ENCODE measurements at regions not wholly inside any gene's neighbourhood (a gene's known extent, or its start where the extent isn't known, plus 50 kb on each side); places are given as distances from the start of the nearest gene placed in this dataset.

GRCh38 chr3:144586382-144586781, 614.8 kb downstream of the DIPK2A start:
- H2AFZ ChIP-seq (ENCODE audit: control insufficient read depth, low read length), result no peak overlapping the region
- dilution Hi-C loops (cut with MboI; ENCODE audit: extremely low pct_ligation_motif_present, low sequenced_read_pairs), result no loop called here
- FAIRE-seq, result no peak

GRCh38 chr3:144590854-144591253, 619.2 kb downstream of the DIPK2A start:
- no peaks in the 10 kb centered on the region for H3K9me3 ChIP-seq (ENCODE audit: control insufficient read depth, low read depth, low read length)
- H4K20me1 ChIP-seq (ENCODE audit: control insufficient read depth, extremely low read depth, insufficient read depth, low read length), result no peaks in the 10 kb centered on the region
- dilution Hi-C loops (cut with MboI; ENCODE audit: extremely low pct_ligation_motif_present, low sequenced_read_pairs), result no loop called here
- no peaks in the 10 kb centered on the region for H3K4me1 ChIP-seq (ENCODE audit: control insufficient read depth, extremely low read depth, insufficient read depth, low read length)
- no peak overlapping the region for H3K9ac ChIP-seq (ENCODE audit: control insufficient read depth, extremely low read depth, insufficient read depth, low read length)
- H3K79me2 ChIP-seq (ENCODE audit: control insufficient read depth, insufficient read depth, low read length), result no peaks in the 10 kb centered on the region
- DNase-seq (ENCODE audit: low read depth, low spot score), result no peak
- no peak for TF ChIP-seq CTCF (optimal IDR thresholded peaks at IDR 0.05 in 1 of 3, IDR thresholded peaks at IDR 0.05 in 1 of 3, conservative IDR thresholded peaks at IDR 0.05 in 1 of 3; ENCODE audit: extremely low read depth in 1 of 3, insufficient read depth in 2 of 3, low read length in 3 of 3)
- no peak for TF ChIP-seq EZH2 (IDR thresholded peaks at IDR 0.05; ENCODE audit: low read length)
- no peaks in the 10 kb centered on the region for H3K9me1 ChIP-seq (ENCODE audit: control insufficient read depth, extremely low read depth, insufficient read depth, low read length)
- H3K4me3 ChIP-seq (ENCODE audit: control insufficient read depth in 2 of 3, extremely low read depth in 1 of 3, insufficient read depth in 2 of 3, low read depth in 1 of 3, low read length in 3 of 3), result no peak overlapping the region
- no peak overlapping the region for H2AFZ ChIP-seq (ENCODE audit: control insufficient read depth, low read length)
- no peaks in the 10 kb centered on the region for H3K36me3 ChIP-seq (ENCODE audit: control insufficient read depth in 2 of 2, extremely low read depth in 1 of 2, insufficient read depth in 2 of 2, low read length in 2 of 2)
- H3K27me3 ChIP-seq (ENCODE audit: control insufficient read depth, extremely low read depth, insufficient read depth, low read length), result no peaks in the 10 kb centered on the region
- no peak overlapping the region for H3K27ac ChIP-seq (ENCODE audit: control insufficient read depth, insufficient read depth, low read length)
- FAIRE-seq, result no peak
- no peak overlapping the region for H3K4me2 ChIP-seq (ENCODE audit: control insufficient read depth, extremely low read depth, insufficient read depth, low read depth, low read length)

More at GRCh38 chr3:144586382-144586781, 614.8 kb downstream of the DIPK2A start:
- H3K36me3 ChIP-seq (ENCODE audit: control insufficient read depth in 2 of 2, extremely low read depth in 1 of 2, insufficient read depth in 2 of 2, low read length in 2 of 2), result no peaks in the 10 kb centered on the region
- no peaks in the 10 kb centered on the region for H4K20me1 ChIP-seq (ENCODE audit: control insufficient read depth, extremely low read depth, insufficient read depth, low read length)
- no peaks in the 10 kb centered on the region for H3K9me3 ChIP-seq (ENCODE audit: control insufficient read depth, low read depth, low read length)
- H3K4me1 ChIP-seq (ENCODE audit: control insufficient read depth, extremely low read depth, insufficient read depth, low read length), result no peaks in the 10 kb centered on the region
- no peak overlapping the region for H3K4me3 ChIP-seq (ENCODE audit: control insufficient read depth in 2 of 3, extremely low read depth in 1 of 3, insufficient read depth in 2 of 3, low read depth in 1 of 3, low read length in 3 of 3)
- H3K27me3 ChIP-seq (ENCODE audit: control insufficient read depth, extremely low read depth, insufficient read depth, low read length), result no peaks in the 10 kb centered on the region
- no peak overlapping the region for H3K27ac ChIP-seq (ENCODE audit: control insufficient read depth, insufficient read depth, low read length)
- no peak for DNase-seq (ENCODE audit: low read depth, low spot score)
- H3K9me1 ChIP-seq (ENCODE audit: control insufficient read depth, extremely low read depth, insufficient read depth, low read length), result no peaks in the 10 kb centered on the region
- TF ChIP-seq CTCF (optimal IDR thresholded peaks at IDR 0.05 in 1 of 3, IDR thresholded peaks at IDR 0.05 in 1 of 3, conservative IDR thresholded peaks at IDR 0.05 in 1 of 3; ENCODE audit: extremely low read depth in 1 of 3, insufficient read depth in 2 of 3, low read length in 3 of 3), result no peak
- TF ChIP-seq EZH2 (IDR thresholded peaks at IDR 0.05; ENCODE audit: low read length), result no peak
- H3K9ac ChIP-seq (ENCODE audit: control insufficient read depth, extremely low read depth, insufficient read depth, low read length), result no peak overlapping the region
- H3K79me2 ChIP-seq (ENCODE audit: control insufficient read depth, insufficient read depth, low read length), result no peaks in the 10 kb centered on the region
- no peak overlapping the region for H3K4me2 ChIP-seq (ENCODE audit: control insufficient read depth, extremely low read depth, insufficient read depth, low read depth, low read length)
